Thyroid gland (tissue), 4 donors: ENCODE measurements at regions not wholly inside any gene's neighbourhood (a gene's known extent, or its start where the extent isn't known, plus 50 kb on each side); places are given as distances from the start of the nearest gene placed in this dataset.

Experiments used
- DNase-seq, 2 donors: peaks; one replicate each; pipeline ENCODE4 v3.0.0-alpha.2; 2019
- H3K27ac ChIP-seq, 3 donors: fragments of 200-600 bp; sonication (generic); 1 replicate in 2 of 3; 2 replicates in 1 of 3; pipeline ENCODE4 v1.5.1; 2016 to 2019; ENCODE audit warnings: mild to moderate bottlenecking in 1 of 3, moderate library complexity in 1 of 3
- H3K27me3 ChIP-seq: fragments of 200-600 bp; sonication (generic); one replicate; pipeline ENCODE4 v1.5.1; 2019
- H3K36me3 ChIP-seq, 2 donors: fragments of 200-600 bp; sonication (generic); one replicate each; pipeline ENCODE4 v1.5.1; 2016 to 2019
- H3K4me1 ChIP-seq, 2 donors: fragments of 200-600 bp; sonication (generic); one replicate each; pipeline ENCODE4 v1.5.1; 2017 to 2019
- H3K4me3 ChIP-seq, 3 donors: fragments of 200-600 bp; sonication (generic); replicated peaks in 1 of 3; 1 replicate in 2 of 3; 2 replicates in 1 of 3; pipeline ENCODE4 v1.5.1; 2016; ENCODE audit warnings: mild to moderate bottlenecking in 1 of 3
- H3K9me3 ChIP-seq: fragments of 200-600 bp; sonication (generic); one replicate; pipeline ENCODE4 v1.5.1; 2017
- POLR2A ChIP-seq, 2 donors: fragments of 450-650 bp; IDR thresholded peaks; one replicate each; pipeline ENCODE4 v1.6.1; 2017; ENCODE audit warnings: antibody characterized with exemption in 2 of 2, mild to moderate bottlenecking in 2 of 2, moderate library complexity in 1 of 2
- WGBS, 2 donors: methylation state at CpG; one replicate each; pipeline ENCODE4 v1.1.5; 2017; 5-methylcytosine and 5-hydroxymethylcytosine counted together
- intact Hi-C: fragments of 100-400 bp; cut with DNase I; formaldehyde crosslinking; loops from one replicate; pipeline ENCODE4 v1.15.1; 2023
- TF ChIP-seq, protein P1 (sequence below), 6 experiments: fragments of 200-600 bp in 3 of 6; fragments of 450-650 bp in 3 of 6; sonication (generic) in 3 of 6; IDR thresholded peaks; one replicate each; pipeline ENCODE4 v1.5.1; 2016 to 2019; ENCODE audit warnings: antibody characterized with exemption in 6 of 6, mild to moderate bottlenecking in 2 of 6, inconsistent platforms in 1 of 6, moderate library complexity in 1 of 6

DNA sequence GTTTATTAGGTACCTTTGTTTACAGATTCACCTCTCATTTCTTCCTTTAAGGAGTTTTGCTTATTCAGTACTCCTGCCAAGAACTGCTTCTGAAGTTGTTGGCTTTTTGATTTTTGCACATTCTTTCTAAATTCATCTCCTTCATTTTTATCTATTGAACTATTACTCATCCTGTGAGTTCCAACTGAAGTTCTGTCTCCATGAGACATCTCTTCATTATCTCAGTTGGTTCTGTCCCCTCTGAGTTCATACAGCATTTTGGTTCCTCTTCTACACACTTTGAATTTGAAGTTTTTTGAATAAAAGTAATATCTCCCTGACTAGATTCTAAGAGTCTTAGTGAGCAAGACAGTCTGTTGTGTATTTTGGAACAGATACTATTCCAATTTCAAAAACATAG is 299.7 kb downstream of the OTOL1 start:
- no peak overlapping the region for H3K4me3 ChIP-seq
- intact Hi-C loops: no loop called here
- H3K9me3 ChIP-seq: no peaks in the 10 kb centered on the region
- no peaks in the 10 kb centered on the region for H3K4me1 ChIP-seq
- H3K27me3 ChIP-seq: no peaks in the 10 kb centered on the region
- TF ChIP-seq POLR2A (IDR thresholded peaks at IDR 0.05): no peak
- TF ChIP-seq, protein P1, sequence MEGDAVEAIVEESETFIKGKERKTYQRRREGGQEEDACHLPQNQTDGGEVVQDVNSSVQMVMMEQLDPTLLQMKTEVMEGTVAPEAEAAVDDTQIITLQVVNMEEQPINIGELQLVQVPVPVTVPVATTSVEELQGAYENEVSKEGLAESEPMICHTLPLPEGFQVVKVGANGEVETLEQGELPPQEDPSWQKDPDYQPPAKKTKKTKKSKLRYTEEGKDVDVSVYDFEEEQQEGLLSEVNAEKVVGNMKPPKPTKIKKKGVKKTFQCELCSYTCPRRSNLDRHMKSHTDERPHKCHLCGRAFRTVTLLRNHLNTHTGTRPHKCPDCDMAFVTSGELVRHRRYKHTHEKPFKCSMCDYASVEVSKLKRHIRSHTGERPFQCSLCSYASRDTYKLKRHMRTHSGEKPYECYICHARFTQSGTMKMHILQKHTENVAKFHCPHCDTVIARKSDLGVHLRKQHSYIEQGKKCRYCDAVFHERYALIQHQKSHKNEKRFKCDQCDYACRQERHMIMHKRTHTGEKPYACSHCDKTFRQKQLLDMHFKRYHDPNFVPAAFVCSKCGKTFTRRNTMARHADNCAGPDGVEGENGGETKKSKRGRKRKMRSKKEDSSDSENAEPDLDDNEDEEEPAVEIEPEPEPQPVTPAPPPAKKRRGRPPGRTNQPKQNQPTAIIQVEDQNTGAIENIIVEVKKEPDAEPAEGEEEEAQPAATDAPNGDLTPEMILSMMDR (IDR thresholded peaks at IDR 0.05): no peak
- no peaks in the 10 kb centered on the region for H3K36me3 ChIP-seq
- no peak overlapping the region for H3K27ac ChIP-seq
- no peak for DNase-seq

DNA sequence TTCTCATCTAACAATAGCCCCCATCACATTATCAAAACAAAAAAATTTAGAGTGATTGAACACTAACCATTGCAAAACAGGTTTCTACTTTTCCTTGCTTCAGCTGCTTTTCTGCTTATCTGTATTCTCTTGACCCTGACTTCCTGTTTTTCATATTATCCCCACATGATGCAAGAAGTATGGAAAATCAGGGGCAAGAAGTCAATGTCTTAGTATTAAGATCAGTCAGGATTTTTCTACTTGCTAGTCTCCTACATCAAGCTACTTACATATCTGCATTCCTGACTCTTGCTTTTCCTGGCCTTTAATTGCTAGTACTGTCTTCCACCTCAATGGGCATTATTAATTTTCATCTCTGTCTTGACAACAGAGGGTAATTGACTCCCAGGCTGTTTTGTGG is 300.2 kb downstream of the OTOL1 start:
- no peak for TF ChIP-seq POLR2A (IDR thresholded peaks at IDR 0.05)
- TF ChIP-seq, protein P1 (IDR thresholded peaks at IDR 0.05): no peak
- H3K27ac ChIP-seq: no peak overlapping the region
- no peak overlapping the region for H3K4me3 ChIP-seq
- no peaks in the 10 kb centered on the region for H3K9me3 ChIP-seq
- no peaks in the 10 kb centered on the region for H3K4me1 ChIP-seq
- H3K36me3 ChIP-seq: no peaks in the 10 kb centered on the region
- DNase-seq: no peak
- H3K27me3 ChIP-seq: no peaks in the 10 kb centered on the region
- intact Hi-C loops: no loop called here

DNA sequence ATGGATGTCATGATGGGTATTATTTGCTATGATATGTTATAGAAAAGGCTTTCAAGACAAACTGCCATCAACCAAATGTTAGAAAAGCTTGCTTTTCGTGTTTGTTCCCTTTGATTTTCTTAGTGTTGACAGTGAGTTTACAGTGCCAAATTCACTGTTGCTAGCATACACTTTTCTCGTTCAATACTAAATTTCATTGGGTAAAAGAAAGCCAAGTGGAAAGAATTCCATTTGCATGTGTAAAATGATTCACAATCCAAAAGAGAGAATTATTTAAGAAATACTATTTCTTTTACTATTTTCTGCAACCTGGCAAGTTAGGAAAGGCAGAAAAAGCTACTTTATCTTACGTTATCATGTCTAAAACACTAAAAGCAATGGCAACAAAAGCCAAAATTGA is 301.4 kb downstream of the OTOL1 start:
- no peaks in the 10 kb centered on the region for H3K36me3 ChIP-seq

DNA sequence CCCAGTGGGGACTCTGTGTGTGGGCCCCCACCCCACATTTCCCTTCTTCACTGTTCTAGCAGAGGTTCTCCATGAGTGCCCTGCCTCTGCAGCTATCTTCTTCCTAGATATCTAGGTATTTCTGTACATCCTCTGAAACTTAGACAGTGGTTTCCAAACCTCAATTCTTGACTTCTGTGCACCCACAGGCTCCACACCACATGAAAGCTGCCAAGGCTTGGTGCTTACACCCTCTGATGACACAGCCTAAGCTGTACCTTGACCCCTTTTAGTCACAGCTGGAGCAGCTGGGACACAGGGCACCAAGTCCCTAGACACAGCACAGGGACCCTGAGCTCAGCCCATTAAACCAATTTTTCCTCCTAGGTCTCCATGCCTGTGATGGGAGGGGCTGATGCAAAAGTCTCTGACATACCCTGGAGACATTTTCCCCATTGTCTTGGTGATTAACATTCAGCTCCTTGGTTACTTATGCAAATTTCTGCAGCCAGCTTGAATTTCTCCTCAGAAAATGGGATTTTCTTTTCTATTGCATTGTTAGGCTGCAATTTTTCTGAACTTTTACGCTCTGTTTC is 304.5 kb downstream of the OTOL1 start:
- Histone ChIP-seq H3K27me3 (no peaks in the 10 kb centered on the region), H3K27ac (no peak overlapping the region), H3K9me3 (no peaks in the 10 kb centered on the region), H3K4me3 (no peak overlapping the region), H3K4me1 (no peaks in the 10 kb centered on the region), H3K36me3 (no peaks in the 10 kb centered on the region)
- 42 to 50% methylated on average over 1 of the region's 1 CpG for WGBS, 2 donors
- TF ChIP-seq, protein P1 (IDR thresholded peaks at IDR 0.05): no peak
- no peak for TF ChIP-seq POLR2A (IDR thresholded peaks at IDR 0.05)
- no peak for DNase-seq
- intact Hi-C loops: no loop called here

More for the DNA sequence above, 301.4 kb downstream of the OTOL1 start:
- Histone ChIP-seq H3K9me3 (no peaks in the 10 kb centered on the region), H3K27me3 (no peaks in the 10 kb centered on the region), H3K4me3 (no peak overlapping the region), H3K4me1 (no peaks in the 10 kb centered on the region), H3K27ac (no peak overlapping the region)
- intact Hi-C loops: no loop called here
- WGBS, 2 donors: 75 to 76% methylated on average over 3 of the region's 3 CpGs
- DNase-seq: no peak
- TF ChIP-seq POLR2A (IDR thresholded peaks at IDR 0.05): no peak
- TF ChIP-seq, protein P1 (IDR thresholded peaks at IDR 0.05): no peak

DNA sequence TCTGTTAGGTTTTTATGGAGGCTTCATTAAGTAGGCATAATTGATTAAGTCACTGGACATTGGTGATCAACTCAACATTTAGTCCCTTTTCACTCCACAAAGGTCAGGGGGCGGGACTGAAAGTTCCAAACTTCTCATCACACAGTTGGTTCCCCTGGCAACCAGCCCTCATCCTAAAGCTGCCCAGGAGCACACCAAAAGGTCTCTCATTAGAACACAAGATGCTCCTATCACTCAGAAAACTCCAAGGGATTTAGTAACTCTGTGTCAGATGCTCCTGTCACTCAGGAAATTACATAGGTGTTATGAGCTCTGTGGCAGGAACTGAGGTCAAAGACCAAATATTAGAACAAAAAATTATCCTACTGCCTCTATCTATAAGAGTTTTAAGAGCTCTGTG is 321.5 kb downstream of the OTOL1 start:
- TF ChIP-seq, protein P1 (IDR thresholded peaks at IDR 0.05): no peak
- no peak for TF ChIP-seq POLR2A (IDR thresholded peaks at IDR 0.05)
- Histone ChIP-seq H3K36me3 (no peaks in the 10 kb centered on the region), H3K9me3 (no peaks in the 10 kb centered on the region), H3K4me1 (no peaks in the 10 kb centered on the region), H3K27ac (no peak overlapping the region), H3K4me3 (no peak overlapping the region), H3K27me3 (no peaks in the 10 kb centered on the region)
- WGBS, 2 donors: 63 to 85% methylated on average over 1 of the region's 1 CpG
- intact Hi-C loops: no loop called here
- no peak for DNase-seq
